GM12875 (cell line): ENCODE measurements at regions not wholly inside any gene's neighbourhood (a gene's known extent, or its start where the extent isn't known, plus 50 kb on each side); places are given as distances from the start of the nearest gene placed in this dataset.

Experiments
- H3K4me3 ChIP-seq: one replicate; pipeline ENCODE4 v1.5.1; 2011; ENCODE audit warnings: low read depth, low read length, control low read depth
- CTCF ChIP-seq: IDR thresholded peaks from 2 replicates; pipeline ENCODE4 v1.5.1; 2011; ENCODE audit warnings: low read depth, mild to moderate bottlenecking, control low read depth, inconsistent platforms, low read length, moderate library complexity, borderline replicate concordance; ENCODE audit not compliant: insufficient read depth

GRCh38 chr13:75024602-75025001 lies 457.4 kb downstream of the TBC1D4 start:
- H3K4me3 ChIP-seq: no peak overlapping the region
- TF ChIP-seq CTCF: no peak

- TF ChIP-seq CTCF: no peak
- no peak overlapping the region for H3K4me3 ChIP-seq
These were observed 458.4 kb downstream of the TBC1D4 start for GRCh38 chr13:75023609-75024008.

GRCh38 chr13:75021151-75021550 lies 460.8 kb downstream of the TBC1D4 start:
- no peak for TF ChIP-seq CTCF

GRCh38 chr13:75016225-75016624 lies 465.7 kb downstream of the TBC1D4 start:
- no peak for TF ChIP-seq CTCF
- no peak overlapping the region for H3K4me3 ChIP-seq

More at GRCh38 chr13:75021151-75021550, 460.8 kb downstream of the TBC1D4 start:
- no peak overlapping the region for H3K4me3 ChIP-seq

- TF ChIP-seq CTCF: no peak
- H3K4me3 ChIP-seq: no peak overlapping the region
These were observed 468.2 kb downstream of the TBC1D4 start for GRCh38 chr13:75013818-75014217.

- no peak overlapping the region for H3K4me3 ChIP-seq
- TF ChIP-seq CTCF: no peak
These were observed 471.0 kb downstream of the TBC1D4 start for GRCh38 chr13:75010941-75011340.

GRCh38 chr13:75008926-75009325 lies 473.0 kb downstream of the TBC1D4 start:
- TF ChIP-seq CTCF: no peak
- no peak overlapping the region for H3K4me3 ChIP-seq
